AG04450 (cell line): ENCODE measurements at regions not wholly inside any gene's neighbourhood (a gene's known extent, or its start where the extent isn't known, plus 50 kb on each side); places are given as distances from the start of the nearest gene placed in this dataset.

Experiments used
- CTCF ChIA-PET: fragments of 300-600, 350-600 bp; formaldehyde crosslinking; extraction: SDS; loops from one replicate; lab custom pipeline; 2022; ENCODE audit warnings: antibody characterized with exemption, inconsistent platforms; lab: Charles Lee
- POLR2A ChIA-PET: fragments of 350-600 bp; formaldehyde crosslinking; extraction: SDS; loops from one replicate; lab custom pipeline; 2021; ENCODE audit warnings: antibody characterized with exemption, inconsistent platforms; lab: Yijun Ruan, JAX
- DNase-seq: peaks from one replicate; pipeline ENCODE4 v3.0.0-alpha.2; 2011; ENCODE audit warnings: low read depth, low spot score
- H3K27ac ChIP-seq: one replicate; pipeline ENCODE4 v1.5.1; 2012; ENCODE audit warnings: low read depth, low read length, control low read depth
- H3K27me3 ChIP-seq: one replicate; pipeline ENCODE4 v1.6.0; 2012; ENCODE audit warnings: low read length; ENCODE audit not compliant: control insufficient read depth, insufficient read depth
- H3K4me3 ChIP-seq: 2 replicates; pipeline ENCODE4 v1.5.1; 2011; ENCODE audit warnings: mild to moderate bottlenecking, low read depth, low read length, control low read depth
- H3K9me3 ChIP-seq: 2 replicates; pipeline ENCODE4 v1.5.1; 2012; ENCODE audit warnings: low read length; ENCODE audit not compliant: control insufficient read depth, insufficient read depth
- CTCF ChIP-seq: IDR thresholded peaks from 2 replicates; pipeline ENCODE4 v1.5.1; 2011; ENCODE audit warnings: low read depth, low read length, control low read depth, inconsistent platforms

GRCh38 chr2:67896076-67896475, 166.7 kb downstream of the C1D start:
- ChIA-PET POLR2A (no interaction called here), CTCF (no interaction called here)
- H3K27ac ChIP-seq: no peak overlapping the region
- H3K27me3 ChIP-seq: peaks cover 5% of the 10 kb centered on the region
- no peak for DNase-seq
- peaks cover 4% of the 10 kb centered on the region; the same call in 1 of the 2 replicates for H3K9me3 ChIP-seq
- H3K4me3 ChIP-seq: no peak overlapping the region
- TF ChIP-seq CTCF: no peak

- H3K9me3 ChIP-seq: peaks cover 8% of the 10 kb centered on the region; the same call in 1 of the 2 replicates
- H3K4me3 ChIP-seq: no peak overlapping the region
- ChIA-PET CTCF (no interaction called here), POLR2A (no interaction called here)
- TF ChIP-seq CTCF: no peak
- peaks cover 4% of the 10 kb centered on the region for H3K27me3 ChIP-seq
- no peak for DNase-seq
- no peak overlapping the region for H3K27ac ChIP-seq
Measured at GRCh38 chr2:67896476-67896875, 166.3 kb downstream of the C1D start.

GRCh38 chr2:67898595-67898994, 164.2 kb downstream of the C1D start:
- no peak for TF ChIP-seq CTCF
- ChIA-PET CTCF (no interaction called here), POLR2A (no interaction called here)
- Histone ChIP-seq H3K27ac (no peak overlapping the region), H3K9me3 (peaks cover 8% of the 10 kb centered on the region; the same call in 1 of the 2 replicates), H3K4me3 (no peak overlapping the region), H3K27me3 (peaks cover 2% of the 10 kb centered on the region)
- no peak for DNase-seq

GRCh38 chr2:67899187-67899586, 163.6 kb downstream of the C1D start:
- CTCF ChIA-PET: no interaction called here
- Histone ChIP-seq H3K9me3 (peaks cover 8% of the 10 kb centered on the region; the same call in 1 of the 2 replicates), H3K27ac (no peak overlapping the region)

GRCh38 chr2:67900826-67901225, 162.0 kb downstream of the C1D start:
- Histone ChIP-seq H3K27me3 (peaks cover 2% of the 10 kb centered on the region), H3K4me3 (no peak overlapping the region), H3K9me3 (peaks cover 8% of the 10 kb centered on the region; the same call in 1 of the 2 replicates), H3K27ac (no peak overlapping the region)
- ChIA-PET POLR2A (interaction anchor here (0.6 kb wide), 1 partner anchor 1493 kb away, joined by 5 read pairs; no protein-coding TSS in a partner anchor), CTCF (no interaction called here)
- no peak for DNase-seq
- TF ChIP-seq CTCF: no peak

More at GRCh38 chr2:67899187-67899586, 163.6 kb downstream of the C1D start:
- Histone ChIP-seq H3K4me3 (no peak overlapping the region), H3K27me3 (peaks cover 2% of the 10 kb centered on the region)
- no peak for DNase-seq
- no peak for TF ChIP-seq CTCF
- POLR2A ChIA-PET: no interaction called here
